H9 (cell line): ENCODE measurements at regions not wholly inside any gene's neighbourhood (a gene's known extent, or its start where the extent isn't known, plus 50 kb on each side); places are given as distances from the start of the nearest gene placed in this dataset.

Source experiments
- DNase-seq: peaks from one replicate; pipeline ENCODE4 v3.0.0-alpha.2; 2017
- H2AFZ ChIP-seq: one replicate; pipeline ENCODE4 v1.6.1; 2013; ENCODE audit warnings: mild to moderate bottlenecking, low read length, control low read depth, moderate library complexity
- H2AK5ac ChIP-seq: 2 replicates; pipeline ENCODE4 v1.6.1; 2013; ENCODE audit warnings: low read length, control low read depth, mixed read lengths; ENCODE audit not compliant: insufficient read length
- H2BK120ac ChIP-seq: one replicate; pipeline ENCODE4 v1.6.1; 2013; ENCODE audit warnings: low read depth, mild to moderate bottlenecking, low read length, control low read depth, inconsistent platforms; ENCODE audit not compliant: poor library complexity, severe bottlenecking
- H2BK12ac ChIP-seq: 2 replicates; pipeline ENCODE4 v1.6.1; 2013; ENCODE audit warnings: low read length, control low read depth, mixed read lengths, low read depth; ENCODE audit not compliant: insufficient read length
- H2BK15ac ChIP-seq: 2 replicates; pipeline ENCODE4 v1.6.1; 2013; ENCODE audit warnings: low read depth, low read length, control low read depth
- H2BK20ac ChIP-seq: one replicate; pipeline ENCODE4 v1.6.1; 2013; ENCODE audit warnings: low read depth, mild to moderate bottlenecking, low read length, control low read depth, inconsistent platforms; ENCODE audit not compliant: poor library complexity, severe bottlenecking
- H2BK5ac ChIP-seq: 2 replicates; pipeline ENCODE4 v1.6.1; 2013; ENCODE audit warnings: low read length, control low read depth, mixed read lengths; ENCODE audit not compliant: insufficient read length
- H3K14ac ChIP-seq: 2 replicates; pipeline ENCODE4 v1.6.1; 2013; ENCODE audit warnings: low read length, control low read depth; ENCODE audit not compliant: insufficient read depth
- H3K18ac ChIP-seq: 2 replicates; pipeline ENCODE4 v1.6.1; 2013; ENCODE audit warnings: low read depth, mild to moderate bottlenecking, mixed read lengths, low read length, control low read depth; ENCODE audit not compliant: insufficient read length
- H3K23ac ChIP-seq: 2 replicates; pipeline ENCODE4 v1.6.1; 2013; ENCODE audit warnings: low read length, control low read depth, mixed read lengths, low read depth; ENCODE audit not compliant: insufficient read length
- H3K23me2 ChIP-seq: 2 replicates; pipeline ENCODE4 v1.6.1; 2013; ENCODE audit warnings: low read depth, mild to moderate bottlenecking, mixed read lengths, low read length, control low read depth; ENCODE audit not compliant: insufficient read length, poor library complexity, severe bottlenecking
- H3K27ac ChIP-seq: 2 replicates; pipeline ENCODE4 v1.5.1; 2013; ENCODE audit warnings: low read length, control low read depth, mixed read lengths, low read depth; ENCODE audit not compliant: insufficient read length
- H3K27me3 ChIP-seq: 2 replicates; pipeline ENCODE4 v1.6.1; 2013; ENCODE audit warnings: low read length, control low read depth, inconsistent platforms; ENCODE audit not compliant: insufficient read depth
- H3K4ac ChIP-seq: 2 replicates; pipeline ENCODE4 v1.6.1; 2013; ENCODE audit warnings: low read depth, mild to moderate bottlenecking, control low read depth, inconsistent platforms, low read length, moderate library complexity
- H3K4me1 ChIP-seq: 2 replicates; pipeline ENCODE4 v1.6.1; 2013; ENCODE audit warnings: low read length, control low read depth, inconsistent platforms; ENCODE audit not compliant: insufficient read depth
- H3K4me2 ChIP-seq: 2 replicates; pipeline ENCODE4 v1.6.1; 2013; ENCODE audit warnings: low read length, control low read depth, mixed read lengths; ENCODE audit not compliant: insufficient read length, insufficient read depth
- H3K56ac ChIP-seq: 2 replicates; pipeline ENCODE4 v1.6.1; 2013; ENCODE audit warnings: low read depth, mild to moderate bottlenecking, mixed read lengths, low read length, control low read depth; ENCODE audit not compliant: insufficient read length
- H3K79me1 ChIP-seq: 2 replicates; pipeline ENCODE4 v1.6.1; 2013; ENCODE audit warnings: low read depth, mild to moderate bottlenecking, moderate library complexity, low read length, control low read depth, inconsistent platforms; ENCODE audit not compliant: insufficient read depth, poor library complexity, severe bottlenecking
- H3K79me2 ChIP-seq: 2 replicates; pipeline ENCODE4 v1.6.1; 2013; ENCODE audit warnings: low read length, control low read depth, inconsistent platforms; ENCODE audit not compliant: insufficient read depth
- H3K9ac ChIP-seq: 2 replicates; pipeline ENCODE4 v1.6.1; 2013; ENCODE audit warnings: low read length, control low read depth, mixed read lengths; ENCODE audit not compliant: insufficient read length; ENCODE audit errors: extremely low read depth
- H3K9me3 ChIP-seq: one replicate; pipeline ENCODE4 v1.6.1; 2013; ENCODE audit warnings: low read depth, low read length, inconsistent platforms; ENCODE audit not compliant: control insufficient read depth
- H3T11ph ChIP-seq: one replicate; pipeline ENCODE4 v1.6.1; 2013; ENCODE audit warnings: mild to moderate bottlenecking, low read length, control low read depth, inconsistent platforms
- H4K20me1 ChIP-seq: one replicate; pipeline ENCODE4 v1.6.1; 2013; ENCODE audit not compliant: control insufficient read depth, insufficient read length, insufficient read depth
- H4K5ac ChIP-seq: 2 replicates; pipeline ENCODE4 v1.6.1; 2013; ENCODE audit warnings: low read depth, mild to moderate bottlenecking, mixed read lengths, low read length, control low read depth; ENCODE audit not compliant: insufficient read length
- H4K8ac ChIP-seq: replicated peaks from 2 replicates; pipeline ENCODE4 v1.6.1; 2013; ENCODE audit warnings: low read length, control low read depth, mixed read lengths, low read depth; ENCODE audit not compliant: insufficient read length
- H4K91ac ChIP-seq: 2 replicates; pipeline ENCODE4 v1.6.1; 2013; ENCODE audit warnings: low read depth, mild to moderate bottlenecking, moderate library complexity, mixed read lengths, low read length, control low read depth; ENCODE audit not compliant: insufficient read length
- H3K27ac Mint-ChIP-seq, 3 experiments: 2 replicates in 2 of 3; 3 replicates in 1 of 3; pipeline ENCODE4 v1.8.0; 2020 to 2021; ENCODE audit warnings: mixed read lengths in 3 of 3, mild to moderate bottlenecking in 1 of 3, moderate library complexity in 1 of 3
- H3K27me3 Mint-ChIP-seq: 2 replicates; pipeline ENCODE4 v1.8.0; 2021; ENCODE audit warnings: low read depth, mild to moderate bottlenecking, moderate library complexity, mixed read lengths
- H3K36me3 Mint-ChIP-seq, 3 experiments: 2 replicates in 2 of 3; 3 replicates in 1 of 3; pipeline ENCODE4 v1.8.0; 2020 to 2021; ENCODE audit warnings: low read depth in 3 of 3, mixed read lengths in 3 of 3; ENCODE audit not compliant: insufficient read depth in 1 of 3
- H3K4me1 Mint-ChIP-seq, 2 experiments: 2 replicates each; pipeline ENCODE4 v1.8.0; 2020; ENCODE audit warnings: mixed read lengths in 2 of 2
- H3K4me3 Mint-ChIP-seq, 2 experiments: 2 replicates in 1 of 2; 3 replicates in 1 of 2; pipeline ENCODE4 v1.8.0; 2020 to 2021; ENCODE audit warnings: mild to moderate bottlenecking in 2 of 2, mixed read lengths in 2 of 2, moderate library complexity in 1 of 2
- H3K9me3 Mint-ChIP-seq, 2 experiments: 2 replicates in 1 of 2; 3 replicates in 1 of 2; pipeline ENCODE4 v1.8.0; 2020; ENCODE audit warnings: mild to moderate bottlenecking in 2 of 2, mixed read lengths in 2 of 2, moderate library complexity in 1 of 2
- TF ChIP-seq, protein P1 (sequence below): fragments of 200-600 bp; sonication (generic); conservative IDR thresholded peaks from 3 replicates; pipeline ENCODE4 v1.8.0; 2021; ENCODE audit warnings: antibody characterized with exemption, mild to moderate bottlenecking

GRCh38 chr14:45721472-45721871, 468.5 kb upstream of the MIS18BP1 start:
- H3K23ac ChIP-seq: no peak overlapping the region
- TF ChIP-seq, protein P1, sequence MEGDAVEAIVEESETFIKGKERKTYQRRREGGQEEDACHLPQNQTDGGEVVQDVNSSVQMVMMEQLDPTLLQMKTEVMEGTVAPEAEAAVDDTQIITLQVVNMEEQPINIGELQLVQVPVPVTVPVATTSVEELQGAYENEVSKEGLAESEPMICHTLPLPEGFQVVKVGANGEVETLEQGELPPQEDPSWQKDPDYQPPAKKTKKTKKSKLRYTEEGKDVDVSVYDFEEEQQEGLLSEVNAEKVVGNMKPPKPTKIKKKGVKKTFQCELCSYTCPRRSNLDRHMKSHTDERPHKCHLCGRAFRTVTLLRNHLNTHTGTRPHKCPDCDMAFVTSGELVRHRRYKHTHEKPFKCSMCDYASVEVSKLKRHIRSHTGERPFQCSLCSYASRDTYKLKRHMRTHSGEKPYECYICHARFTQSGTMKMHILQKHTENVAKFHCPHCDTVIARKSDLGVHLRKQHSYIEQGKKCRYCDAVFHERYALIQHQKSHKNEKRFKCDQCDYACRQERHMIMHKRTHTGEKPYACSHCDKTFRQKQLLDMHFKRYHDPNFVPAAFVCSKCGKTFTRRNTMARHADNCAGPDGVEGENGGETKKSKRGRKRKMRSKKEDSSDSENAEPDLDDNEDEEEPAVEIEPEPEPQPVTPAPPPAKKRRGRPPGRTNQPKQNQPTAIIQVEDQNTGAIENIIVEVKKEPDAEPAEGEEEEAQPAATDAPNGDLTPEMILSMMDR: no peak

More at GRCh38 chr14:45721472-45721871, 468.5 kb upstream of the MIS18BP1 start:
- no peak for DNase-seq
- H3K27ac ChIP-seq: no peak overlapping the region
- no peaks in the 10 kb centered on the region for H3K79me2 ChIP-seq
- no peak overlapping the region for H2BK15ac ChIP-seq
- H3K4me3 Mint-ChIP-seq: no peak overlapping the region
- H2AK5ac ChIP-seq: no peak overlapping the region
- H2BK120ac ChIP-seq: no peak overlapping the region
- H3K36me3 Mint-ChIP-seq: no peaks in the 10 kb centered on the region
- H3K9me3 Mint-ChIP-seq: no peaks in the 10 kb centered on the region
- no peak overlapping the region for H3K27ac Mint-ChIP-seq
- H4K5ac ChIP-seq: no peak overlapping the region
- H3K27me3 ChIP-seq: no peaks in the 10 kb centered on the region
- H2BK20ac ChIP-seq: no peak overlapping the region
- no peak overlapping the region for H2BK5ac ChIP-seq
- H3K4me1 Mint-ChIP-seq: no peaks in the 10 kb centered on the region
- no peak overlapping the region for H3K14ac ChIP-seq
- H3K9ac ChIP-seq: no peak overlapping the region
- H3K4me2 ChIP-seq: no peak overlapping the region
- H3K9me3 ChIP-seq: no peaks in the 10 kb centered on the region
- no peak overlapping the region for H3T11ph ChIP-seq
- H3K23me2 ChIP-seq: no peaks in the 10 kb centered on the region
- no peak overlapping the region for H3K18ac ChIP-seq
- H4K91ac ChIP-seq: no peak overlapping the region
- no peaks in the 10 kb centered on the region for H3K4me1 ChIP-seq
- no peak overlapping the region for H2BK12ac ChIP-seq
- H3K56ac ChIP-seq: no peak overlapping the region
- H2AFZ ChIP-seq: no peak overlapping the region
- no peaks in the 10 kb centered on the region for H3K27me3 Mint-ChIP-seq
- H3K79me1 ChIP-seq: no peaks in the 10 kb centered on the region
- no peaks in the 10 kb centered on the region for H4K20me1 ChIP-seq
- H3K4ac ChIP-seq: no peak overlapping the region
- no peak overlapping the region for H4K8ac ChIP-seq
